ENCODE measurements at regions not wholly inside any gene's neighbourhood (a gene's known extent, or its start where the extent isn't known, plus 50 kb on each side); places are given as distances from the start of the nearest gene placed in this dataset.

DNA sequence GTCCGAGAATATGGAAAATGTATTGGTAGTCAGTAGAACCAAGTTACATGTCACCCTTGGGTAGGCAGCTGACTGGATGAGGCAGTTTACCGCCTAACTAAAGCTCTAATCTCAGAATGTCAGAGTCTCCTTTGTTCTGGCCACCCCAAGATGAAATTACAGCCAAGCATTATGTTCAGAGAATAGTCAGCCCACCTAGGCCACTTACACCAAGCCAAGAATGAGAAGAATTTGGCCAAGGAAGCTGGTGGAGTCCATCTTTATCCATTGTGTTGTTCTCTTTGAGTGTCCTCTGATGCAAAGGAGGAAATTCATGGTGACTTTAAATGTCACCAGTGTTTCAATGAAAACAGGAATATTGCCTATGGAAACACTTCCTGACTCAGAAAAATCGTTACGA is 275.1 kb upstream of the MAP3K1 start:
- TF ChIP-seq GATA3 (IDR thresholded peaks at IDR 0.05; ENCODE audit: low read depth, low read length) (no peak), GATA2 (IDR thresholded peaks at IDR 0.05; ENCODE audit: low read depth, low read length) (no peak)

DNA sequence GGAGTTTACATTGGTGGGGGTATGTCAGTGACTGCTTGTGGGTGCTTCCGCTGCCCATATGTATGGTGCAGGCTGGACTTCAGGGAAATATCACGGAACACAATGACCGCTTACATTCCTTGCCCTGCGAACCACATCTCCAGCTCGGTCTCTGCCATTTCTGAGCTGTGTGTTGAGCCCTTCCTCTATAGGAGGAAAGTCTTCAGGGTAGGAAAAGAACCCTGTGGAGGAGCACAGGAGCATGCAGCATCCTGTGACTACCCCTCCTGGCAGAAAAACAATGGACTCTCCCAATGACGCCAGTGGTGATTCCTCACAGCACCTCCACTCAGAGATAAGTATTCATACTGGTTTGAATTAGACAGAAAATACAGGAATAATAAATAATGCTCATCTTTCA is 276.8 kb upstream of the MAP3K1 start:
- no peak for TF ChIP-seq GATA3 (IDR thresholded peaks at IDR 0.05; ENCODE audit: low read depth, low read length)

DNA sequence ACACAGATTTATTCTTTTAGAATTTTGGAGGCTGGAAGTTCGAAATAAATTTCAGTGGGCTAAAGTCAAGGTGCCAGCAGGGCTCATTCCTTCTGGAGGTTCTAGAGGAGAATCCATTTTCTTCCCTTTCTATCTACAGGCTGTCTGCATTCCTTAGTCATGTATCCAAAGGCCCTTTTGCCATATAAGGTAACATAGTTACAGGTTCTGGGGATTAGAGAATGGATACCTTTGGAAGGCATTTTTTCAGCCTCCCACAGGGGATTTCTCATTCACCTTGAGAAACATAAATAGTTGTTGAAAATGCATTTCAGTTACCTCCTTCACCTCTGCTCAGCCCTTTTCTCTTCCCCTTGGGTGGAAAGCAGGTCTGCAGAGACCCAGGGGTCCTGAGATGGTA is 280.0 kb upstream of the MAP3K1 start:
- no peak for TF ChIP-seq GATA3 (IDR thresholded peaks at IDR 0.05; ENCODE audit: low read depth, low read length)
- no peak for TF ChIP-seq GATA2 (IDR thresholded peaks at IDR 0.05; ENCODE audit: low read depth, low read length)

DNA sequence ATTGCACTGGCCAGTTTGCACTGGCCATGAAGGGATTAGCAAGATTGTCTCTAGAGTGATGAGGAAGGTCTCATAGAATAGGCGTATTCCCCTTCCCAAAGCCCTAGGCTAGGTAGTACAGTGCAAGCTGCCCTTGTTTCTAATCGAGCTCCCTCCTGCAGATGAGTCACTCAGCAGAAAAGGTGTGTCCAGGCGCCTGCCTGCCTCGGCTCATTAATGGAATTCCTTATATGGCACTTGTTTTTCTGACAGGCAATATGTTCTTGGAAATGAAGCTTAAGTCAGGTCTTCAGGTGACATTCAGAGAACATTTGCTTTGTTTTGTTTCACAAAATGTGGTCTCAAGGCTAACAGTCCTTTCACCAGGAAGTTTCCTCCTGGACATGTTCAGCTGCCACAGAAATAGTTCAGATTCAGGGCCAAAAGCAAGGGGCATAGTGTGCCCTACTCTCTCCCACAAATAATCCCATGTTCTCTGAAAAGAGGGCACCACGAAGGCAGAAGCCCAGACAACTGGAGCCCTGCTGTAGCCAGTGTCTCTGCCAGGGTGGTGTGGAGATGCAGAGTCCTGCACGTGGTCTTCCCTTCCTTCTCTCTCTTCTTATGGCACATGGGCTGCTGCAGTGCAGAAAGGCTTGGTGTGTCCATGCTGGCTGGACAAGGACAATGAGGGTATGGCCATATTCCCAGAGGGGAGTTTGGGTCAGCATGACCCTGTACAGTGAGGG is 281.1 kb upstream of the MAP3K1 start:
- TF ChIP-seq GATA2 (IDR thresholded peaks at IDR 0.05; ENCODE audit: low read depth, low read length) (no peak), GATA3 (IDR thresholded peaks at IDR 0.05; ENCODE audit: low read depth, low read length) (no peak)

DNA sequence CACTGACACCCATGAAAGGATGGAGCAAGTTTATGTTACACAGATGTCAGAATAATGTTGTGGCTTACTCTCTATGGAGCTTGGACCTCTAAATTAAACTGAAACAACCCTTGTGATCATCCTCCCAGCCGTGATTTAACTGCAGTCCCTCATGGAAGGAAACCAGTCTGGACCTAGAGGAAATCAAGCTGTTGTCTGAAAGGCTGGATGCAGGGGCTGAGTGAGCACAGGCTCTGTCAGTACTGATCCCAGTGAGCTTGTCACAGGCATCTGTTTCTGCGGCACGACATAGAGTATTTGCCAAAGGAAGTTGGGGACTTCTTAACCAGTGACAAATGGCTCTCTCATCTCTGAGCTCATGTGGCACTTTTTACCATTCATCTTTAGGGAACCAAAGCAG is 282.9 kb upstream of the MAP3K1 start:
- TF ChIP-seq GATA3 (IDR thresholded peaks at IDR 0.05; ENCODE audit: low read depth, low read length) (no peak), GATA2 (IDR thresholded peaks at IDR 0.05; ENCODE audit: low read depth, low read length) (no peak)

DNA sequence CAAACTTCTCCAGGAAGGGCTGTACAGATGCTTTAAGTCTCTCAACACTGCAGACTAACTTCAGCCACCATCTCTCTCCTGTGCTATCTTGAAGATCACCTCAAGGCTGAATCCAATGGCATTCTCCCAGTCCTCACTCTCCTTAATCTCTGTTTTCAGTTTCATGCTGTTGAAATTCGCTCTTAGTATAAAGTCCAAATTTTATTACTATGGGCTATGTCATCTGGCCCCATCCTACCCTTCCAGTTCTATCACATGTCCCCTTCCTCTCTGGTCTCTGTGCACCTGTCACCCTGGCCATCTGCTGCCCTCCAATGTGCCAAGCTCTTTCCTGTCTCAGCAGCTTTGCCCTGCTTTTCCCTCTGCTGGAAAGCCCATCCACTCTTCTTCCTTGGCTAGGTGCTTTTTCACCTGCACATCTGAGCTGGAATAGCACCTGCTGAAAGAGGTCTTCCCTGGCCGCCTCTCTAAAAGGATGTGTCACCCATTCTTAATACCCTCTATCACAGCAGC is 284.7 kb upstream of the MAP3K1 start:
- no peak for TF ChIP-seq GATA3 (IDR thresholded peaks at IDR 0.05; ENCODE audit: low read depth, low read length)
- no peak for TF ChIP-seq GATA2 (IDR thresholded peaks at IDR 0.05; ENCODE audit: low read depth, low read length)

DNA sequence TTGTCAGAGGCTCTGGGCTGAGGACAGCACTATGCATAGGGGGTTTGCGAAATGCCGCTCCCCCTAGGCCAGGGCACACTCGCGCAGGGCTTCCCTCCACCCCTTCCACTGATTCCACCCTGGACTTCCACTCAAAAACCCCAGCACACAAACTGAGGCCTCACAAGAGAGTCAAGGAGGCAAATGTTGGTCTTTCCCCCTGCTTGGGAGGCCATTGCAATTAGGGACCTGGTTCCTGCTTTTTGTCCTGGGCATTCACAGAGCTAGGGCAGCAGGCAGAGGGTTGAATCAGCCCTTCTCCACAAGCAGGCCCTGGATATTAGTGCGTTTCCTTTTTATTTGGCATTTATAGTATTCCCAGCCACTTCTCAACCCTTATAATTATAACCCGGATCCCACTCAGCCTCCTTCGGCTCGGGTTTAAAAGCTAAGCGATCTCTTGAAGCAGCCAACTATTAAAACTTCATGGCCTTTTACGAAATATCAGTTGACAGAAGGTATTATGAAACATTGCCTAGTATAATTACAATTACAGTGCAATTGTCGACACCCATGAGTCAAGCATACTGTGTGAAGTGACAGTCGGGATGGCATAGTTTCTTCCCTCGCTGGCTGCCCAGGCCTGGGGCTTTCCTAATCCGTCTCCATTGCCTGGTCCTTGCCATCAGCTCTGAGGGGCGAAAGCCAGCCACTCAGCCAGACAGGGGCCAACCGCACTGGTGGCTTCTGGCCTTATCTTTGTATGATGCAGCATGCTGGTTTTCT is 285.5 kb upstream of the MAP3K1 start:
- no peak for TF ChIP-seq GATA2 (IDR thresholded peaks at IDR 0.05; ENCODE audit: low read depth, low read length)
- TF ChIP-seq GATA3 (IDR thresholded peaks at IDR 0.05; ENCODE audit: low read depth, low read length) = no peak

DNA sequence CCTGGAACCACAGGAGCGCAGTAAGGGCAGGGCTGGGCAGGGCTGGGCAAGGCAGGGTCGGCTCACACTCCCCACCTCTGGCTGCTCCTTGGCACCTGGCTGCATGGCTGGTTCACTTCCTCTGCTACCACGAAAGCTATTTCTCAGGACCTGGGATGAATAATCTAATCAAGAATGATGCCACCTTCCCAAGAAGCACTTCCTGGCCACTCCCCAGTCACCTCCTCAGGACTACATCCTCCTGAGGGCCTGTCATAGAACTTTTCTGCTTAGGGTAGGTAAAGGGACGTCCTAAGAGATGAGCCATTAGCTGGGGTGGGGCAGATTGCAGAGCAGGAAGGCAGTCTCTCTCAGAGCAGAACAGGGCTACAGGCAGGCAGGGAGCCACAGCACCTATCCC is 288.2 kb upstream of the MAP3K1 start:
- TF ChIP-seq GATA2 (IDR thresholded peaks at IDR 0.05; ENCODE audit: low read depth, low read length) (no peak), GATA3 (IDR thresholded peaks at IDR 0.05; ENCODE audit: low read depth, low read length) (no peak)

DNA sequence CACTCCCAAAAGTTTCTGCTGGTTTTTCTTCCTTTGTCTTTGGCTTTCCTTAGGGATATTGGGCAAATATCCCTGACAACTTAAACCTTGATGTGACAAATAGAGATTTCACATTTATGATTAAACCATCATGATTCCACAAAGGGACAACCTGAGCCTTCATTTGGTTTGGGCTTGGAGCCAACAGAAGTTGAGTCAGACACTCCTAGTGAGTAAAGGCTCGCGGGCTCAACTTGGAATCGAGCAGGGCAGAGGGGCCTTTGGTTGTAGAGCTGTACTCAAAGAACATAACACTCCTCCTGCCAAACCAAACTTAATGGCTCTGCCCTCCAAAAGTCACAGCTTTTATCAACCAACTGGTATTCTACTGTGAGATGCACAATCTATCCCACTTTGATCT is 290.2 kb upstream of the MAP3K1 start:
- TF ChIP-seq GATA2 (IDR thresholded peaks at IDR 0.05; ENCODE audit: low read depth, low read length) (no peak), GATA3 (IDR thresholded peaks at IDR 0.05; ENCODE audit: low read depth, low read length) (no peak)

DNA sequence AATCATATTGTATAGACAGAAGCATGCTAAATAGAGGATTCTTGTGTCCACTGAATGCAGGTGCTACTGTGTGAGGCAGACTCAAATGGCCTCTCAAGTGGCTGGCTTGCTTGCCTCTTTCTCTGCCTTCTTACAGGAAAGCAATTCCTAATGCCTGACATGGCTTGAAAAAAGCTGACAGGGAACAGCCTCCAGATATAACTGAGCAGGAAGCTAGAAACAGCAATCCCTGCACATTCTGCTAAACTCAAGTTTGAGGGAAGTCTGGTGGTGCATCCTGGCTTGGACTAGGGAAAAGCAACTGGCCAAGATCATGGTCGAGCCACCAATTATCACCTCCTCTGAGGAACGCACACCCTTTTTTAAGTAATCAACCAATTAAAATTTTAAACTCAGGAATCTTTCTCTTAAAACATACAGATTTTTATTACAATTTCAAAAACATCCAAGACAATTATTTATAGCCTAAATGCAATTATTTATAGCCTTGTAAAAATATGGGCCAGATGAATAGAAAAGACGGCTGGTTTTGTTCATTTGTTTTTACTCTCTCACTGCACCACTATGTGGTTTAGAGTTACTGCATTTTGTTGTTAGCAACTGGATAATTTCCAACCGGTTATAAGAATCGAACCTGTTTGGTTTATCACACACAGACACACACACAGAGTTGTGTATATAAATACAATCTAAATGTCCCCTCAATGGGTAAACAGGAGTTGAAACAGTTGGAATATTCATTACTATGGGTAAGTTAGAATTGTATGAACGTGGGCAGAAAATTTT is 290.9 kb upstream of the ANKRD55 start:
- no peak for TF ChIP-seq GATA2 (IDR thresholded peaks at IDR 0.05; ENCODE audit: low read depth, low read length)
- TF ChIP-seq GATA3 (IDR thresholded peaks at IDR 0.05; ENCODE audit: low read depth, low read length) = no peak

DNA sequence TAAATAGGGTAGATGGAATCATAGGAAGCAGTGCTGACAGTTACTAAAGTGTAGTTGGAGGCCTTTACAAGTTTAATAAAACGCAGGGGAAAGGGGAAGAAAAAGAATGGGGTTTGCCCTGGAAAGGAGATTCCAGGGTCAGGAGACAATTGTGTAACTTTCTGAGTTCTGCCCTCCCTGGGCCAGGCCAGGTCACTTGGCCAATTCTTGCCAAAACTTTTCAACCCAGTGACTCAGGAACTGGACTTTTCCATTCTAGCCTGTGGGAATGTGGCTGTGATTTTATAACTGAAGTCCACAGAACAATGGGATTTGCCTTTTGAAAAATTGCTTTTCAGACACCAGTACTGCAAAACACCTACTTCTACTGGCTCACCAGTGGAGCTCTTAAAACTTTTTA is 289.8 kb upstream of the ANKRD55 start:
- TF ChIP-seq GATA3 (IDR thresholded peaks at IDR 0.05; ENCODE audit: low read depth, low read length) (no peak), GATA2 (IDR thresholded peaks at IDR 0.05; ENCODE audit: low read depth, low read length) (no peak)

DNA sequence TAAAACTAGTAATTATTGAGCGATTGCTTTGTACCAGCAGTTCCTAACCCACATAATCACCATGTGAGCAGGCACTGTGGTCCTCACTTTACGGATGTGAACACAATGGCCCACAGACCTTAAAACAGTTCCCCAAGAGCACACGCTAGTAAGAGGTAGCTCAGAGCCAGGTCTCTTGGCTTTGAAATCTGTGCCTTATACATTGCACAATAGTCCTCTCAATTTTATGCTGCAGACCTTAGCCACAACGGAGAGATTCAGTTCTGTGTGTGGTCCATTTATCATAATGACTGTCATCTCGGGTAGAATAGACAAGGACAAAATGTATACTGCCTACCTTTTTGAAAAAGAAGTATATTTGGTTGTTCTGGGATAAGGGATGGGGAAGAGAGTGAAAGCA is 289.0 kb upstream of the ANKRD55 start:
- TF ChIP-seq GATA3 (IDR thresholded peaks at IDR 0.05; ENCODE audit: low read depth, low read length) (no peak), GATA2 (IDR thresholded peaks at IDR 0.05; ENCODE audit: low read depth, low read length) (no peak)

DNA sequence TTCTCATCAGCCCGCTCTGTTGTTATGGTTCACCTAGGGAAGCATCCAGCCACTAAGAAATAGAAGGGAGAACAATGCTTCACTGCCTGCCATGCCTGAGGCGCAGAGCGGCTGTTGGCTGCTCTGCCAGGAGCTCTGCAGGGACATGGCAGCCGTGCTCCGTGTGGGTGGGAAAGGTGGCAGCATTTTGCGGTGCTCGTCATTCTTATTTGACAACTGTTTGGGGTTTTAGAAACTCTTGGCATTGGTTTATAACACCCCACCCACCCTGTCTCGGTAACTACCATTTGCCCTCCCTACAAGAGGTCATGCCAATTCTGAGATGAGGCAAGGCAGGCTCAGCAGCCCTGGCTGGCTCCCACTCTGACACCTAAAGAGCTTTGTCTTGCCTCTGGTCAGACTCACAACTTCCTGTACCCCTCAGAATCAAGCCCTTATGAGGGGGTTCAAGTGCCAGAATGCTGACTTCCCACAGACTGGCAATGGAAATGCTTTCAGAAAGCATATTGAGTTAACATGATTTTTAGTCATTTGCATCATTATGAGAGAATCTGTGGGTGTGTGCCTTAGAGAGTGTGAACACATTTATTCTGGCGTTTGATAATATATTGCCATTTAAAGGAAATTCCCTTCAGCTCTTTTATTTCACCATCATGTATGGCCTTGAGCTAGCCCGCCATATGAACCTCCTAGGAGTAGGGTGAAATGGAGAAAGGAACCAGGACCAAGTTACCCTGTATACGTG is 288.0 kb upstream of the ANKRD55 start:
- no peak for TF ChIP-seq GATA2 (IDR thresholded peaks at IDR 0.05; ENCODE audit: low read depth, low read length)
- no peak for TF ChIP-seq GATA3 (IDR thresholded peaks at IDR 0.05; ENCODE audit: low read depth, low read length)

DNA sequence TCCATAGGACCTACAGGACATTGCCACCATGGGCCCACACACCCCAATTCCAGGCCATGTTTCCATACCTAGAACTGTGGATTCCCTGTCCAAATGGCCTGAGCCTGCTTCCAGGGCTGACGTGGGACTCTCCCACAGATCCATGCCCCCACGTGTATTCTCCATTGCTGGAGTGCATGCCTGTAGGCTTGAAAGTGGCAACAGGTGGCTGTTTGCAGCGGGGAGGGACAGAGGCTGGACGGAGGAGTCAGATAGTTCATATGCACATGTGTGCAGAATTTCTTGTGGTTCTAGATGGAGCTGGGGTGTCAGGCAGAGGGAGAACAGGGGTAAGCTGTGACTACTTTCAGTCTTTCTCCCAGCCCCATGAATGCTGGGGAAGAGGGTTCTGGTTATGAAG is 285.7 kb upstream of the ANKRD55 start:
- TF ChIP-seq GATA3 (IDR thresholded peaks at IDR 0.05; ENCODE audit: low read depth, low read length) (no peak), GATA2 (IDR thresholded peaks at IDR 0.05; ENCODE audit: low read depth, low read length) (no peak)

Data from SH-SY5Y (cell line).